HUES64 (cell line): ENCODE measurements at regions not wholly inside any gene's neighbourhood (a gene's known extent, or its start where the extent isn't known, plus 50 kb on each side); places are given as distances from the start of the nearest gene placed in this dataset.

Experiments
- H3K27ac ChIP-seq: 2 replicates; pipeline ENCODE4 v1.7.0; 2013; ENCODE audit warnings: low read depth, low read length, inconsistent platforms
- H3K27me3 ChIP-seq: 2 replicates; pipeline ENCODE4 v1.6.1; 2013; ENCODE audit warnings: mild to moderate bottlenecking, low read length; ENCODE audit not compliant: insufficient read depth
- H3K36me3 ChIP-seq: 2 replicates; pipeline ENCODE4 v1.6.1; 2013; ENCODE audit warnings: mild to moderate bottlenecking, low read length; ENCODE audit not compliant: insufficient read depth
- H3K4me1 ChIP-seq: 2 replicates; pipeline ENCODE4 v1.6.1; 2013; ENCODE audit warnings: mild to moderate bottlenecking, low read length, moderate library complexity; ENCODE audit not compliant: insufficient read depth
- H3K4me3 ChIP-seq: 2 replicates; pipeline ENCODE4 v1.5.1; 2013; ENCODE audit warnings: mild to moderate bottlenecking, low read length, moderate library complexity
- H3K9ac ChIP-seq: 2 replicates; pipeline ENCODE4 v1.6.1; 2013; ENCODE audit warnings: mild to moderate bottlenecking, low read depth, low read length
- H3K9me3 ChIP-seq: 2 replicates; pipeline ENCODE4 v1.6.1; 2013; ENCODE audit warnings: low read depth, low read length; ENCODE audit not compliant: insufficient read depth
- WGBS: fragments of 150-250, 120-280 bp; methylation state at CpG from one replicate; pipeline ENCODE4 v1.1.7; 2013; ENCODE audit warnings: missing lambda C conversion rate; 5-methylcytosine and 5-hydroxymethylcytosine counted together

GRCh38 chr1:201599548-201599947 is 60.6 kb downstream of the NAV1 start:
- peaks cover under 1% of the 10 kb centered on the region; the same call in 1 of the 2 replicates for H3K4me1 ChIP-seq
- WGBS: 92% methylated on average over 8 of the region's 8 CpGs
- H3K9me3 ChIP-seq: no peaks in the 10 kb centered on the region
- H3K27ac ChIP-seq: no peak overlapping the region
- H3K9ac ChIP-seq: no peak overlapping the region
- H3K4me3 ChIP-seq: no peak overlapping the region
- H3K36me3 ChIP-seq: no peaks in the 10 kb centered on the region
- H3K27me3 ChIP-seq: no peaks in the 10 kb centered on the region

- WGBS: 65% methylated on average over 7 of the region's 7 CpGs
- Histone ChIP-seq H3K9me3 (no peaks in the 10 kb centered on the region), H3K36me3 (no peaks in the 10 kb centered on the region), H3K4me1 (no peaks in the 10 kb centered on the region), H3K9ac (no peak overlapping the region), H3K27ac (no peak overlapping the region), H3K4me3 (no peak overlapping the region), H3K27me3 (no peaks in the 10 kb centered on the region)
These were observed 63.7 kb downstream of the NAV1 start for GRCh38 chr1:201602413-201603265.

GRCh38 chr1:201603613-201604232 is 64.8 kb downstream of the NAV1 start:
- no peak overlapping the region for H3K27ac ChIP-seq
- H3K27me3 ChIP-seq: no peaks in the 10 kb centered on the region
- no peaks in the 10 kb centered on the region for H3K36me3 ChIP-seq
- no peak overlapping the region for H3K9ac ChIP-seq
- no peaks in the 10 kb centered on the region for H3K4me1 ChIP-seq
- 90% methylated on average over 7 of the region's 8 CpGs for WGBS
- H3K4me3 ChIP-seq: no peak overlapping the region
- H3K9me3 ChIP-seq: no peaks in the 10 kb centered on the region

GRCh38 chr1:201605385-201606010 is 66.6 kb downstream of the NAV1 start:
- WGBS: 67% methylated on average over 3 of the region's 3 CpGs
- Histone ChIP-seq H3K36me3 (no peaks in the 10 kb centered on the region), H3K9me3 (no peaks in the 10 kb centered on the region), H3K4me3 (no peak overlapping the region), H3K27ac (no peak overlapping the region), H3K27me3 (no peaks in the 10 kb centered on the region), H3K9ac (no peak overlapping the region), H3K4me1 (no peaks in the 10 kb centered on the region)

GRCh38 chr1:201606096-201606495 is 67.2 kb downstream of the NAV1 start:
- no peak overlapping the region for H3K27ac ChIP-seq
- H3K4me1 ChIP-seq: no peaks in the 10 kb centered on the region
- WGBS: 80% methylated on average over 3 of the region's 3 CpGs
- no peak overlapping the region for H3K9ac ChIP-seq
- no peaks in the 10 kb centered on the region for H3K9me3 ChIP-seq
- H3K4me3 ChIP-seq: no peak overlapping the region
- no peaks in the 10 kb centered on the region for H3K36me3 ChIP-seq
- H3K27me3 ChIP-seq: no peaks in the 10 kb centered on the region

GRCh38 chr1:201606623-201607022 is 67.7 kb downstream of the NAV1 start:
- Histone ChIP-seq H3K27me3 (no peaks in the 10 kb centered on the region), H3K36me3 (no peaks in the 10 kb centered on the region), H3K9ac (no peak overlapping the region), H3K27ac (no peak overlapping the region), H3K4me1 (no peaks in the 10 kb centered on the region), H3K4me3 (no peak overlapping the region), H3K9me3 (no peaks in the 10 kb centered on the region)
- 86% methylated on average over 1 of the region's 1 CpG for WGBS

- Histone ChIP-seq H3K4me3 (no peak overlapping the region), H3K4me1 (no peaks in the 10 kb centered on the region), H3K27me3 (no peaks in the 10 kb centered on the region), H3K9ac (no peak overlapping the region), H3K9me3 (no peaks in the 10 kb centered on the region), H3K27ac (no peak overlapping the region), H3K36me3 (no peaks in the 10 kb centered on the region)
- 94% methylated on average over 11 of the region's 11 CpGs for WGBS
These were observed 69.9 kb downstream of the NAV1 start for GRCh38 chr1:201608635-201609395.

- 91% methylated on average over 5 of the region's 5 CpGs for whole genome bisulfite sequencing
- Histone ChIP-seq H3K27me3 (no peaks in the 10 kb centered on the region), H3K4me3 (no peak overlapping the region), H3K9ac (no peak overlapping the region), H3K9me3 (no peaks in the 10 kb centered on the region), H3K27ac (no peak overlapping the region), H3K4me1 (no peaks in the 10 kb centered on the region), H3K36me3 (no peaks in the 10 kb centered on the region)
These were observed 70.9 kb downstream of the NAV1 start for GRCh38 chr1:201609661-201610318.

GRCh38 chr1:201610858-201611257 is 71.9 kb downstream of the NAV1 start:
- Histone ChIP-seq H3K27me3 (no peaks in the 10 kb centered on the region), H3K36me3 (no peaks in the 10 kb centered on the region), H3K9me3 (no peaks in the 10 kb centered on the region), H3K4me3 (no peak overlapping the region), H3K27ac (no peak overlapping the region), H3K4me1 (no peaks in the 10 kb centered on the region), H3K9ac (no peak overlapping the region)
- WGBS: 53% methylated on average over 3 of the region's 3 CpGs

- WGBS: 88% methylated on average over 4 of the region's 4 CpGs
These were observed 73.7 kb downstream of the NAV1 start for GRCh38 chr1:201612645-201613044.

More at GRCh38 chr1:201612645-201613044, 73.7 kb downstream of the NAV1 start:
- no peaks in the 10 kb centered on the region for H3K4me1 ChIP-seq
- H3K9ac ChIP-seq: no peak overlapping the region
- H3K27me3 ChIP-seq: no peaks in the 10 kb centered on the region
- H3K9me3 ChIP-seq: no peaks in the 10 kb centered on the region
- H3K27ac ChIP-seq: no peak overlapping the region
- H3K36me3 ChIP-seq: no peaks in the 10 kb centered on the region
- no peak overlapping the region for H3K4me3 ChIP-seq
